ENCODE measurements at regions not wholly inside any gene's neighbourhood (a gene's known extent, or its start where the extent isn't known, plus 50 kb on each side); places are given as distances from the start of the nearest gene placed in this dataset.

- in situ Hi-C loops (cut with HindIII; ENCODE audit: low pct_unique_long_range_greater_than_20kb, low sequenced_read_pairs): no loop called here
- no peak for DNase-seq (ENCODE audit: low read depth, low spot score)
These were observed 224.9 kb downstream of the SEC14L1 start for GRCh38 chr17:77365584-77366186.

GRCh38 chr17:77366206-77366557, 225.4 kb downstream of the SEC14L1 start:
- DNase-seq (ENCODE audit: low read depth, low spot score): no peak
- in situ Hi-C loops (cut with HindIII; ENCODE audit: low pct_unique_long_range_greater_than_20kb, low sequenced_read_pairs): no loop called here

- no peak for DNase-seq (ENCODE audit: low read depth, low spot score)
- in situ Hi-C loops (cut with HindIII; ENCODE audit: low pct_unique_long_range_greater_than_20kb, low sequenced_read_pairs): no loop called here
These were observed 225.9 kb downstream of the SEC14L1 start for GRCh38 chr17:77366558-77367245.

GRCh38 chr17:77369544-77369971, 228.8 kb downstream of the SEC14L1 start:
- no peak for DNase-seq (ENCODE audit: low read depth, low spot score)
- in situ Hi-C loops (cut with HindIII; ENCODE audit: low pct_unique_long_range_greater_than_20kb, low sequenced_read_pairs): no loop called here

GRCh38 chr17:77370586-77370985, 229.8 kb downstream of the SEC14L1 start:
- no peak for DNase-seq (ENCODE audit: low read depth, low spot score)
- in situ Hi-C loops (cut with HindIII; ENCODE audit: low pct_unique_long_range_greater_than_20kb, low sequenced_read_pairs): no loop called here

GRCh38 chr17:77371117-77371887, 230.5 kb downstream of the SEC14L1 start:
- in situ Hi-C loops (cut with HindIII; ENCODE audit: low pct_unique_long_range_greater_than_20kb, low sequenced_read_pairs): no loop called here
- no peak for DNase-seq (ENCODE audit: low read depth, low spot score)

- in situ Hi-C loops (cut with HindIII; ENCODE audit: low pct_unique_long_range_greater_than_20kb, low sequenced_read_pairs): no loop called here
- no peak for DNase-seq (ENCODE audit: low read depth, low spot score)
These were observed 231.2 kb downstream of the SEC14L1 start for GRCh38 chr17:77371888-77372443.

- no peak for DNase-seq (ENCODE audit: low read depth, low spot score)
- in situ Hi-C loops (cut with HindIII; ENCODE audit: low pct_unique_long_range_greater_than_20kb, low sequenced_read_pairs): no loop called here
These were observed 231.9 kb downstream of the SEC14L1 start for GRCh38 chr17:77372444-77373298.

GRCh38 chr17:77373299-77374169, 232.8 kb downstream of the SEC14L1 start:
- no peak for DNase-seq (ENCODE audit: low read depth, low spot score)
- in situ Hi-C loops (cut with HindIII; ENCODE audit: low pct_unique_long_range_greater_than_20kb, low sequenced_read_pairs): no loop called here

GRCh38 chr17:77374170-77374936, 233.6 kb downstream of the SEC14L1 start:
- in situ Hi-C loops (cut with HindIII; ENCODE audit: low pct_unique_long_range_greater_than_20kb, low sequenced_read_pairs): no loop called here
- DNase-seq (ENCODE audit: low read depth, low spot score): no peak

- peak; percentile 50 for DNase-seq (ENCODE audit: low read depth, low spot score)
- in situ Hi-C loops (cut with HindIII; ENCODE audit: low pct_unique_long_range_greater_than_20kb, low sequenced_read_pairs): no loop called here
These were observed 234.5 kb downstream of the SEC14L1 start for GRCh38 chr17:77375108-77375916.

GRCh38 chr17:77375917-77376651, 235.3 kb downstream of the SEC14L1 start:
- in situ Hi-C loops (cut with HindIII; ENCODE audit: low pct_unique_long_range_greater_than_20kb, low sequenced_read_pairs): no loop called here

GRCh38 chr17:77376795-77377709, 236.3 kb downstream of the SEC14L1 start:
- in situ Hi-C loops (cut with HindIII; ENCODE audit: low pct_unique_long_range_greater_than_20kb, low sequenced_read_pairs): no loop called here

More at GRCh38 chr17:77375917-77376651, 235.3 kb downstream of the SEC14L1 start:
- DNase-seq (ENCODE audit: low read depth, low spot score): no peak

GRCh38 chr17:77377710-77378235, 237.0 kb downstream of the SEC14L1 start:
- in situ Hi-C loops (cut with HindIII; ENCODE audit: low pct_unique_long_range_greater_than_20kb, low sequenced_read_pairs): no loop called here
- DNase-seq (ENCODE audit: low read depth, low spot score): no peak

More at GRCh38 chr17:77376795-77377709, 236.3 kb downstream of the SEC14L1 start:
- DNase-seq (ENCODE audit: low read depth, low spot score): no peak
